Prostate gland (tissue), 2 donors: ENCODE measurements at regions not wholly inside any gene's neighbourhood (a gene's known extent, or its start where the extent isn't known, plus 50 kb on each side); places are given as distances from the start of the nearest gene placed in this dataset.

ENCODE experiments used
- POLR2A ChIP-seq: fragments of 450-650 bp; IDR thresholded peaks from one replicate; pipeline ENCODE4 v1.6.1; 2016; ENCODE audit warnings: antibody characterized with exemption, mild to moderate bottlenecking
- POLR2AphosphoS5 ChIP-seq: sonication (generic); formaldehyde crosslinking; IDR thresholded peaks from one replicate; pipeline ENCODE4 v1.6.1; 2017; ENCODE audit warnings: antibody characterized with exemption
- TF ChIP-seq, protein P1 (sequence below), 4 experiments: fragments of 200-600 bp in 2 of 4; fragments of 450-650 bp in 2 of 4; sonication (generic) in 2 of 4; IDR thresholded peaks; 1 replicate in 3 of 4; 2 replicates in 1 of 4; pipeline ENCODE4 v1.5.1; 2016 to 2019; ENCODE audit warnings: antibody characterized with exemption in 4 of 4, mild to moderate bottlenecking in 2 of 4, moderate library complexity in 2 of 4

- no peak for TF ChIP-seq POLR2A
- TF ChIP-seq, protein P1, sequence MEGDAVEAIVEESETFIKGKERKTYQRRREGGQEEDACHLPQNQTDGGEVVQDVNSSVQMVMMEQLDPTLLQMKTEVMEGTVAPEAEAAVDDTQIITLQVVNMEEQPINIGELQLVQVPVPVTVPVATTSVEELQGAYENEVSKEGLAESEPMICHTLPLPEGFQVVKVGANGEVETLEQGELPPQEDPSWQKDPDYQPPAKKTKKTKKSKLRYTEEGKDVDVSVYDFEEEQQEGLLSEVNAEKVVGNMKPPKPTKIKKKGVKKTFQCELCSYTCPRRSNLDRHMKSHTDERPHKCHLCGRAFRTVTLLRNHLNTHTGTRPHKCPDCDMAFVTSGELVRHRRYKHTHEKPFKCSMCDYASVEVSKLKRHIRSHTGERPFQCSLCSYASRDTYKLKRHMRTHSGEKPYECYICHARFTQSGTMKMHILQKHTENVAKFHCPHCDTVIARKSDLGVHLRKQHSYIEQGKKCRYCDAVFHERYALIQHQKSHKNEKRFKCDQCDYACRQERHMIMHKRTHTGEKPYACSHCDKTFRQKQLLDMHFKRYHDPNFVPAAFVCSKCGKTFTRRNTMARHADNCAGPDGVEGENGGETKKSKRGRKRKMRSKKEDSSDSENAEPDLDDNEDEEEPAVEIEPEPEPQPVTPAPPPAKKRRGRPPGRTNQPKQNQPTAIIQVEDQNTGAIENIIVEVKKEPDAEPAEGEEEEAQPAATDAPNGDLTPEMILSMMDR (IDR thresholded peaks at IDR 0.05), result no peak
- no peak for TF ChIP-seq POLR2AphosphoS5
Measured at GRCh38 chr7:131900785-131901287, 344.4 kb upstream of the PODXL start.
